MG63 (cell line): ENCODE measurements at regions not wholly inside any gene's neighbourhood (a gene's known extent, or its start where the extent isn't known, plus 50 kb on each side); places are given as distances from the start of the nearest gene placed in this dataset.
"Not testable (repeated sequence)": the region's sequence is repeated elsewhere in the genome, so short reads cannot be mapped to it uniquely, and the experiment has no call there.

Source experiments
- DNase-seq: peaks from one replicate; pipeline ENCODE4 v3.0.0-alpha.2; 2020
- H3K27me3 ChIP-seq: fragments of 250-450 bp; sonication (Bioruptor Pico); 2 replicates; pipeline ENCODE4 v1.5.1; 2020; ENCODE audit warnings: mild to moderate bottlenecking, moderate library complexity
- H3K36me3 ChIP-seq: fragments of 250-450 bp; sonication (Bioruptor Pico); 2 replicates; pipeline ENCODE4 v1.5.1; 2020; ENCODE audit warnings: mild to moderate bottlenecking, moderate library complexity
- H3K4me3 ChIP-seq: fragments of 250-450 bp; sonication (Bioruptor Pico); 2 replicates; pipeline ENCODE4 v1.5.1; 2020; ENCODE audit warnings: mild to moderate bottlenecking, moderate library complexity
- H3K9me3 ChIP-seq: fragments of 250-450 bp; sonication (Bioruptor Pico); 2 replicates; pipeline ENCODE4 v1.5.1; 2020; ENCODE audit warnings: mild to moderate bottlenecking, moderate library complexity

DNA sequence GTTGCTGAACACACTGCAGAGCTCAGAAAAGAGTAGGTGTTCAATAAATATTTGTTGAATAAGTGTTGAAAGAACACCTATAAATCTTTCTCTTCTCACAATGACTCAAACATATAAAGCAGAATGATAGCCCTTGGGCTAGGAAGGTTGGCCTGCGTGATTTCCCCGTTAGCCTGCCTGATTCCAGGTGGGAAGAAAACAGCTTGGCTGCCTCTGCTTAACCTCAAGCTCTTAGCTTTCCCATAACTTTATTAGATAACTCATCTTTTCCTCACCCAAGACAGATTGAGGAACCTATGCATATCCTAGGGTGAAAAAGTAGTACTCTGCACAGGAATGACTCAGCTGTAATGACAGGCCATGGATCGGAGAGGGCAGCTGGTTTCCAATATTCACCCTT lies 300.3 kb upstream of the ID4 start:
- Histone ChIP-seq H3K4me3 (no peak overlapping the region), H3K36me3 (no peaks in the 10 kb centered on the region), H3K9me3 (no peaks in the 10 kb centered on the region), H3K27me3 (no peaks in the 10 kb centered on the region)
- DNase-seq: no peak

DNA sequence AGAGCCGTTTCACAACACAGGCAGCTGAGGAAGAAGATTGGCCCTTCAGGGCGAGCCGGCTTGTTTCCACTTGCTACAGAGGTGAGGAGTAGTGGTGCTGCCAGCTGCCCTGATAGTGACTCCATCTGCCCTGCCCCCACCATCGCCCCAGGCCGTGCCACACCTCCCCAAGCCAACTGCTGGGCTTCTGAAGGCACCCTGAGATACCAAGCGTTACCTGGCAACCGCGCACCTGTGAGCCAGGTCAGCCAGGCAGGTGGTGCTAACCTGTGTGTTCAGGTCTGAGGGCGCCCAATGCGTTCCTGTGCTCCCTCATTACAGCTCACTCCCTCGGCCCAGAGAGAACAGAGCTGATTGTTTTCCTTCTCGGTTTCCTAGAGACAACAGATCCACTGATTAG lies 299.1 kb upstream of the ID4 start:
- no peaks in the 10 kb centered on the region for H3K9me3 ChIP-seq
- no peak overlapping the region for H3K4me3 ChIP-seq
- H3K36me3 ChIP-seq: no peaks in the 10 kb centered on the region
- no peaks in the 10 kb centered on the region for H3K27me3 ChIP-seq
- no peak for DNase-seq

DNA sequence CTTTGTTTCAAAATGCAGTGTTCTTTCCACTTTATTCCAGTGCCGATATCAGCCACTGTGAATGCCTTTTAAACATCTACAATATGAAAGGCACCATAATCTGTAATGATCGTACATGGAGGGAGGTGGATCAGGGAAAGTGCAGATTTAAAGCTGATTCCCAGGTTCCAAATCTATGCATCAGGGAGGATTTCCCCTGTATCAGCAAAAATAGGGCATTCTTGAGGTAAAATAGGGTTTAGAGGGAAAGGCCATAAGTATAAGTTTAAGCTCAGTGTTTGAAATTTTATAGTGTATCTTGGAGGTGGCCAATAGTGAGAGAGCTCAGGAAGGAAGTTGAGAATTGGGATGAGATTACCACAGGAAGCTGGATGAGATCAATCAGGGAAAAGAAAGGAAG lies 289.7 kb upstream of the ID4 start:
- Histone ChIP-seq H3K27me3 (no peaks in the 10 kb centered on the region), H3K9me3 (no peaks in the 10 kb centered on the region), H3K4me3 (no peak overlapping the region), H3K36me3 (no peaks in the 10 kb centered on the region)
- no peak for DNase-seq

DNA sequence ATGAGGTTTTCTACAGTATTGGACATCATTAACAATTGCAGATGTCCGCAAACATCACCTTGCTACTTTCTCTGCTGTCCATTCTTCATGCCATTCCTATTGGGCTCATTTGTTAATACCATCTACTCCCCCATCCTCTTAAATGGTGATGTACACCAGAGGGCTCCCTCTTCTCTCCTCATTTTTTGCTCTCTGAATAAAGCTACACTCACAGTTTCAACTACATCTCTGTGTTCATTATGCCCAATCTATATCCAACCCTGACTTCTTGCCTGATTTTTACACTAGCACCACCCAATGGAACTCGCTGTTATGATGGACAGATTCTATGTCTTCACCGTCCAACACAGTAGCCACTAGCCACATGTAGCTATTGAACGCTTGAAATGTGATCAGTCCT lies 288.1 kb upstream of the ID4 start:
- no peaks in the 10 kb centered on the region for H3K36me3 ChIP-seq
- H3K27me3 ChIP-seq: no peaks in the 10 kb centered on the region
- no peak overlapping the region for H3K4me3 ChIP-seq
- DNase-seq: no peak
- H3K9me3 ChIP-seq: no peaks in the 10 kb centered on the region

DNA sequence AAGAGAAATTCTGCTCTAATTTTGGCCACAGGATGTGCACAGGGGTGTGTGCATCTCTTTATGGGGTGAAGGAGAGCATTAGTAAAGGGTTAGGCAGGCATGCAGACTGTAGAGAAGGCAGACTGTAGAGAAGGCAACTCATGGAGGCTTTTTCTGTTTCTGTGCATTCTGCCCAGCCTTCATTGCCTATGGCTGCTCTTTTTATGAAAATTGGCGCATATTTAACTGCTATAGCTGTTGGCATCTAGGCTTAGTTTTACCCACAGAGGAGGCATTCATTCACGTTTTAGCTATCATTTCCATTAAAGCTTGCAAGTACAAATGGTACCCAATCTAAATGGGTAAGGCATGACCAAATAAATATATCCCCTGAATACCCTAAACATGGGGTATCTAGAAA lies 286.8 kb upstream of the ID4 start:
- Histone ChIP-seq H3K27me3 (no peaks in the 10 kb centered on the region), H3K4me3 (no peak overlapping the region), H3K36me3 (no peaks in the 10 kb centered on the region), H3K9me3 (no peaks in the 10 kb centered on the region)
- no peak for DNase-seq

DNA sequence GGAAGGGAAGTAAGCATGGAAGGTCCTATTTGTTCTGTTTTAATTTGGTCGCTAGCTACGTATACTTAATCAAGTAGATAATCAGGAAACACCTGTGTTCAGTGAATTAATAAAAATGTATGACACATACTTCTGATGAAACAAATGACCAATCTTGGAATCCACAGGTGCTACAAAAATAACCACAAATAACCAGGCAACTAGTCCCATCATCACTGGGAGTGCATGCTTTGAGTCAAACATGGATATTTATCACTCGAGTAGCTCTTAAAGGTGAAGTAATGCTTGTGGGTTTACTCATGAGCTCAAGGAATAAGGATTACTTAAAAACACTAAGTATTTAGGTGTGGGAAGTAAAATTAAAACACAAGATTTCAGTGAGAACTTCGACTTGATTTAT lies 285.6 kb upstream of the ID4 start:
- no peak for DNase-seq
- Histone ChIP-seq H3K4me3 (no peak overlapping the region), H3K9me3 (no peaks in the 10 kb centered on the region), H3K36me3 (no peaks in the 10 kb centered on the region), H3K27me3 (no peaks in the 10 kb centered on the region)

DNA sequence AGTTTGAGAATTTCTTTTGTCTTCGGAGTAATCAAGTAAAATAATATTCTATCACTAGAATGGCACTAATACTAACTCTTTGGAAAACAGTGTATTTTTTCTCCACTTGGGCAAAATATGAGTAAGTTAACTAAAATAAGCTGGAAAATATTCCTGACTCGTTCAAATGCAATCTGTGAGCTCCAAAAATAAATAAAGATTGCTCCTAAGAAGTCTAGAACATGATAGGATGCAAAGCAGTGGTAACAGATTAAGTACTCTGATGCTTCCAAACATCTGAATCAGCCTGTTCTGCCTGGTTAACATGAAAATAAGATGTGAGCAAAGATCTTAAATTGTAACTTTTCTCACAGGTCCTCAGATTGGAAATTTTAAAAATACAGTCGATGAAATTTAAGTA lies 285.1 kb upstream of the ID4 start:
- Histone ChIP-seq H3K9me3 (no peaks in the 10 kb centered on the region), H3K27me3 (no peaks in the 10 kb centered on the region), H3K36me3 (no peaks in the 10 kb centered on the region), H3K4me3 (no peak overlapping the region)
- DNase-seq: no peak

DNA sequence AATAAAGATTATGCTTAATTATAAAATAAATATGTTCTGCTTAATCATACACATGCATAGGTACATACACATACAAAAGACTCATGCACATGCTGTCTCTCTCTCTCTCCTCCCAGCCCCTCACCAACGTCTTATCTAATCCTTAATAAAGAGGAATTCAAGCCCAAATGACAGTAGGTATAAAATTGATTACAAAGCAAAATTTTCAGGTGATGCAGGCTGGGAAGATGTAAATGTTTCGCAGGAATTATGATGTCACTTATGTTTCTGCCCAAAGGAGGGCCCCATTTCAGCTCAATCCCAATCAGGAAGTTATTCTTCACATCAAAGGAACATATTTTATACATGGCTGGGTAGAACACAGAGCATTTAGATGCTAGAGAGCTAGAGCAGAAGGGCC lies 284.6 kb upstream of the ID4 start:
- Histone ChIP-seq H3K36me3 (no peaks in the 10 kb centered on the region), H3K4me3 (no peak overlapping the region), H3K9me3 (no peaks in the 10 kb centered on the region), H3K27me3 (no peaks in the 10 kb centered on the region)
- DNase-seq: no peak

DNA sequence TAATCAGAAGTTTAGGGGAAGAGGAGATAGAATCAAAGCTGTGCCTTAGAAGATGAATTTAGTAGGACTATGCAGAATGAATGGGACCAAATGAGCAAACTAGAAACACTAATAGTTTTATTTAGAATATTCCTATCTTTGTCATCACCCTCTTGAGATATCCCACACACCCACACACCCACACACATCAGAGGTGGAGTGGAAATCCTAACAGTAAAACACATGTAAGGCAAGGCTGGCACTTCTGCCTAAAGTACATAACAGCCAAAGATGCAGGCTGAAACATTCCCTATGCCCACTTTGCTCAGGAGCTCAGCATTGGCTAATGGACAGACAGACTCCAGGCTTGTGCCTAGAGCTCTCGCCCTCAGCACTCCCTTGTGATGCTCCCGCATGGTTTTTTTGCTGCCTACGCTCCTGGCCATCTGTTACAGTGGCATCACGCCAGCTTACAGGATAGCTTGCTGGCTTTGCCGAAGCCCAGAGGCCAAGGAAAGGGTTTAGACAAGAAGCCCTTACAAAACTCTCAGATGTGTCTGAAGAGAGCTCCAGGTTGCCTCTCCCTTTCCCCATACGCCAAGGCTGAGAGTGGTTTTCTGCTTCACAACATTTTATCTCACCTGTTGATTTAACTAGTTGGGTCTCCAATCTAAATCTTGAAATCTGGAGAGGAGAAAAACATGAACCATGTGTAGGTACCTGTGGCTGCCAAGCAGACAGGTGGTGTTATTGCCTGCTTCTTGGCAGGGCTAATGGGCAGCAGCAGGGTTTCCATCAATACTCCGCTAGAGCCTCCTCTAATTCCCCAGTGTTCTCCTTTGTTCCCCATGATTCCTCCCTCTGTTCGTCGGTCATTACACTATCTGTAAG lies 282.6 kb upstream of the ID4 start:
- DNase-seq: no peak
- Histone ChIP-seq H3K9me3 (no peaks in the 10 kb centered on the region), H3K36me3 (no peaks in the 10 kb centered on the region), H3K27me3 (no peaks in the 10 kb centered on the region), H3K4me3 (no peak overlapping the region)

DNA sequence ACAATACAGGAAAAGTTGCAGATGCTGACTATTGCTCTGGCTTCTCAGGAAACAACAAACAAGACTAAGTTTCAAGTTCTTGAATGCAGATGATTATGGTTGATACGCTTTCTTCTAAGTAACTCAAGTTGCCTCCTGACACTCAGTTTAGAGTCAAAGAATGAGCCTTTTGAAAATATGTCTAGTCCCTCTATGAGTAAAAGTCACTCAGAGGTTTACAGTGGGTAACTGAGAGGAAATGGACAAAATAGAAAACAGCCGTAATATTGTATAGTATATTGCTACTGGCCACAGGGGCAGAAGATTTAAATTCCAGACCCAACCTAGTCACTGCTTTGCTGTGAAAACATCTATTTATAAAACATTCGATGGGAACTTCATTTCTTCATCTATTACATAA lies 280.0 kb upstream of the ID4 start:
- DNase-seq: no peak
- no peak overlapping the region for H3K4me3 ChIP-seq
- no peaks in the 10 kb centered on the region for H3K27me3 ChIP-seq
- H3K9me3 ChIP-seq: no peaks in the 10 kb centered on the region
- no peaks in the 10 kb centered on the region for H3K36me3 ChIP-seq

DNA sequence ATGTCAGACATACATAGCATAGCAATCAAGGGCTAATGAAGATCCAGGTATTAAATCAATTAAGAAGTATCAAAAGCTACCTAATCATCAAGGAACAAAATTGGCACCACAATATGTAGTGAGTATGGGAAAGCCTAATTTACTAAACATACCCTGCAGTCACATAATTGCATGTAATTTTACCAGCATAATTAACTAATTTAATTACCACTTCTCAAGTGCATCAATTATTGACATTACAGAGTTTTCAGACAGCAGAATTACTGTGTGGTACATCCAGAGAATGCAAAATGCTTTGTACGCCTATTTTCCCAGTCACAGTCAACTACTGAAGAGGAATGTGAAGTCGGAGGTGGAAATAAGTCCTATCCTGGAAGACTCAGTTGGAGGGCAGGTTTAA lies 279.0 kb upstream of the ID4 start:
- H3K9me3 ChIP-seq: no peaks in the 10 kb centered on the region
- no peaks in the 10 kb centered on the region for H3K27me3 ChIP-seq
- DNase-seq: no peak
- H3K4me3 ChIP-seq: no peak overlapping the region
- H3K36me3 ChIP-seq: no peaks in the 10 kb centered on the region

DNA sequence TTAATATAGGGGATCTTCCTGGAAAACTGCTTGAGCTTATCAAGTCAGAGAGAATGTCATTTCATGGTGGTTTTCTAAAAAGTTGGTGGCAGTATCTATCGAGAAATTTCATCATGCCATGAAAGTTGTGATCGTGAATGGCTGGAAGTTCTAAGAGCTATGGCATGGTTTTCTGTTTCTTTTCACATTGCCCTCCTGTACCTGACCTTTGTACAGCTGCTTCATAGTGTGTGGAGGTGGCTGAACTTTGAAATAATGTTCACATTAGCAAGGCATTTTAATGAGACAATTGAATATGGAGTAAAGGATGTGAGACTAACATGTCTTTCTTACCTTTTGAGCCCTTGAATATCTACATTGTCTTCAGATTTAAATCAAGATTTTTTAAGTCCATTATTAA lies 278.2 kb upstream of the ID4 start:
- Histone ChIP-seq H3K27me3 (no peaks in the 10 kb centered on the region), H3K9me3 (no peaks in the 10 kb centered on the region), H3K36me3 (no peaks in the 10 kb centered on the region), H3K4me3 (no peak overlapping the region)
- no peak for DNase-seq

DNA sequence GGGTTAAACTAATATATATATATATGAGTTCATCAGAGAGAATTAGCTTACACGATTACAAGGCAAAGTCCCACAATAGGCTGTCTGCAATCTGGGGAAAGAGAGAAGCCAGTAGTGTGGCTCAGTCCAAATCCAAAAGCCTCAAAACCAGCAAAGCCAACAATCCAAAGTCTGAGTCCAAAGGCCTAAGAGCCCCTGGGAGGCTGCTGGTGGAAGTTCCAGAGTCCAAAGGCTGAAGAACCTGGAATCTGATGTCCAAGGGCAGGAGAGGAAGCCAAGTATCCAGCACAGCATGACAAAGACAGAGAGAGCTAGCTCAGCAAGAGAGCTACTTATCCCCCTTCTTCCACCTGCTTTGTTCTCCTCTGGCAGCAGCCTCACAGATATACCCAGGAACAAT lies 274.7 kb upstream of the ID4 start:
- no peaks in the 10 kb centered on the region for H3K27me3 ChIP-seq

DNA sequence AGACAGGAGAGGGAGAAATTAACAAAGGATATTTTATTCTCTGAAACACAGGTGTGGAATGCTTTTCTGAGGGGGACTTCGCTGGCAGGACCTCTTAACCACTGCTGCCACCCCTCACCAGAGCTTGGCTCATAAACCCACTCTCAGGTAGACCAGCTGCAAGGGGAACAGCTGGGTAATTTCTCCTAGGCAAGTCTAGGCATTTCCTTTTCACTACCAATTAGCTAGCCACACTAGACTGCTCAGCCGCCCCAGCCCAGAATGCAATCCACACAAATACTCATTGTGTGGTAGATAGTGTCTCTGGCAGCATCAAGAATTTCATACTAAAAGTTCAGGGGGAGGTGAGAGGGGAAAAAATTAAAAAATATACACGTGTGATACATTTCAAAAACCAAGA lies 267.6 kb upstream of the ID4 start:
- no peaks in the 10 kb centered on the region for H3K9me3 ChIP-seq
- no peaks in the 10 kb centered on the region for H3K36me3 ChIP-seq
- H3K27me3 ChIP-seq: no peaks in the 10 kb centered on the region
- H3K4me3 ChIP-seq: no peak overlapping the region
- no peak for DNase-seq

More for the DNA sequence above, 274.7 kb upstream of the ID4 start:
- Histone ChIP-seq H3K9me3 (no peaks in the 10 kb centered on the region), H3K36me3 (no peaks in the 10 kb centered on the region), H3K4me3 (no peak overlapping the region)
- DNase-seq: no peak

DNA sequence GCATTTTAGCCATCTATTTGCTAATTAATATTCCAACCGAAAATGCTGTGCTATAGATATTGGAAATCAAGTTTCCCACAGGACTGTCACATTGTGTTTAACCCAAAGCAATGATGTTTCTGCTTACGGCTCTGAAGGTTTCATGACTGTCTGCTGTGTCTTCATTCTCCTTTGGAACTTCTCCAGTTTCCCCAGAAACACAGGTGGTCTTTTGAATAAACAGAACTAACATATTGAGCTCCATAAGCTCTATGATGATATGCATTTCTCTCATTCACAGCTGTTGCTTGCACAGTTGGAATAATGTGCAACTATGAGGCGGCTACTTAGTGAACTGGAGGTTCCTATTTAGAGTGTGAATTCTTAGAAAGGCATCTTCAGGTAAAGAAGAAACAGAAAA lies 266.0 kb upstream of the ID4 start:
- Histone ChIP-seq H3K4me3 (no peak overlapping the region), H3K27me3 (no peaks in the 10 kb centered on the region), H3K9me3 (no peaks in the 10 kb centered on the region), H3K36me3 (no peaks in the 10 kb centered on the region)
- no peak for DNase-seq

DNA sequence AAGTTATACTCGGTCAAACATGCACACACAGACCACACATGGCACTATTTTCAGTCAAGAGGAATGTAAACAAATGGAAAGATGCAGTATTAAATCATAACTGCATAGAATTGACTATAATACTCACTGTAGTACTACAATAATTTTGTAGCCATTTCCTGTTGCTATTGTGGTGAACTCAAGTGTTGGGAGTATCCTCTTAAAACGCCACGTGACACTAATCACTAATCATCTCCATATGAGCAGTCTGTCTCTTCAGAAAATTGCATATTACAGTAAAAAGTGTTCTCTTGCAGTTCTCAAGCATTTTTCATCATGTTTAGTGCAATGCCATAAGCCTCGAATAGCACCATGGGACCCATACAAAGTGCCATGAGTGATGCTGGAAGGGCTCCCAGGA lies 258.7 kb upstream of the ID4 start:
- no peak overlapping the region for H3K4me3 ChIP-seq
- no peaks in the 10 kb centered on the region for H3K9me3 ChIP-seq
- H3K27me3 ChIP-seq: no peaks in the 10 kb centered on the region
- H3K36me3 ChIP-seq: no peaks in the 10 kb centered on the region
- no peak for DNase-seq

DNA sequence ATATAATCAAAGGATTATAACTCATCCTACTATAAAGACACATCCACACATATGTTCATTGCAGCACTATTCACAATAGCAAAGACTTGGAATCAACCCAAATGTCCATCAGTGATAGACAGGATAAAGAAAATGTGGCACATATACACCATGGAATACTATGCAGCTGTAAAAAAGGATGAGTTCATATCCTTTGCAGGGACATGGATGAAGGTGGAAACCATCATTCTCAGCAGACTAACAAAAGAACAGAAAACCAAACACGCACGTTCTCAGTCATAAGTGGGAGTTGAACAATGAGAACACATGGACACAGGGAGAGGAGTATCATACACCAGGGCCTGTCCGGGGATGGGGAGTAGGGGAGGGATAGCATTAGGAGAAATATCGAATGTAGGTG lies 253.0 kb upstream of the ID4 start:
- not testable (repeated sequence) for H3K36me3 ChIP-seq, DNase-seq, H3K4me3 ChIP-seq, H3K9me3 ChIP-seq, H3K27me3 ChIP-seq

DNA sequence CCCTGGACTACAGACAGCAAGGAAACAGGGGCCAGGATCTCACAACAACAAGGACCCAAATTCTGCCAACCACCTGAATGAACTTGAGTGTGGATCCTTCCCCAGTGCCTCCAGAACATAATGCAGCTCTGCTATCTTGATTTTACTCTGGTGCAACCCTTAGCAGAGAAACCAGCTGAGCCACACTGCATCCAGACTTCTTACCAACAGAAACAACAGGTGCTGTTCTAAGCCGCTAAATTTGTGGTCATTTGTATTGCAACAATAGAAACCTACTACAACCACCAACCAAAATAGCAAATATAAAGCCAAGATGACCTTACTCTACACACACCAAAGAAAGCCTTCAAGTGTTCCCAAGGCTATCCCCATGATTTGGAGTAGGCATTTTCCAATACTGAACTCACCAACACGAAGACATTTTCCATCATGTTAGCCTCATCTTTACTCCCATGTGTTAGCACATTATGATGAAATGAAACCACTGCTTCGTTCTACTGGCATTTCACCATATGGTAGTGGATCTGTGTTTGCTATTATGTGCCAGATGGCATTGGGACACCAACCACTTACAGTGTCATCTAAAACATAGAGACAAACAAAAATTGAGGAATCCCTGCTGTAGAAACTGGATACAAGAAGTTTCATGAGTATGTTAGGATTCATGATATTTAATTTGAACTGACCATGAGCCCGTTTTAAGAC lies 249.8 kb upstream of the ID4 start:
- Histone ChIP-seq H3K36me3 (no peaks in the 10 kb centered on the region), H3K4me3 (no peak overlapping the region), H3K27me3 (no peaks in the 10 kb centered on the region), H3K9me3 (no peaks in the 10 kb centered on the region)
- no peak for DNase-seq
